IPS-20b (cell line): ENCODE measurements at regions not wholly inside any gene's neighbourhood (a gene's known extent, or its start where the extent isn't known, plus 50 kb on each side); places are given as distances from the start of the nearest gene placed in this dataset.
"Not testable (repeated sequence)": the region's sequence is repeated elsewhere in the genome, so short reads cannot be mapped to it uniquely, and the experiment has no call there.

Source experiments
- H3K27ac ChIP-seq: one replicate; pipeline ENCODE4 v1.5.1; 2013; ENCODE audit warnings: low read length
- H3K27me3 ChIP-seq: 2 replicates; pipeline ENCODE4 v1.6.1; 2013; ENCODE audit warnings: mild to moderate bottlenecking, low read length, inconsistent platforms; ENCODE audit not compliant: insufficient read depth
- H3K36me3 ChIP-seq: 2 replicates; pipeline ENCODE4 v1.6.1; 2013; ENCODE audit warnings: low read depth, mild to moderate bottlenecking, inconsistent platforms, low read length, moderate library complexity; ENCODE audit not compliant: insufficient read depth
- H3K4me1 ChIP-seq: 2 replicates; pipeline ENCODE4 v1.6.1; 2013; ENCODE audit warnings: mild to moderate bottlenecking, control low read depth, inconsistent platforms, low read length, moderate library complexity; ENCODE audit not compliant: insufficient read depth
- H3K4me3 ChIP-seq: 2 replicates; pipeline ENCODE4 v1.5.1; 2013; ENCODE audit warnings: mild to moderate bottlenecking, low read length, inconsistent platforms
- H3K9ac ChIP-seq: 2 replicates; pipeline ENCODE4 v1.6.1; 2013; ENCODE audit warnings: low read depth, mild to moderate bottlenecking, inconsistent platforms, low read length, moderate library complexity
- H3K9me3 ChIP-seq: 2 replicates; pipeline ENCODE4 v1.6.1; 2013; ENCODE audit warnings: mild to moderate bottlenecking, low read depth, low read length, inconsistent platforms; ENCODE audit not compliant: insufficient read depth

DNA sequence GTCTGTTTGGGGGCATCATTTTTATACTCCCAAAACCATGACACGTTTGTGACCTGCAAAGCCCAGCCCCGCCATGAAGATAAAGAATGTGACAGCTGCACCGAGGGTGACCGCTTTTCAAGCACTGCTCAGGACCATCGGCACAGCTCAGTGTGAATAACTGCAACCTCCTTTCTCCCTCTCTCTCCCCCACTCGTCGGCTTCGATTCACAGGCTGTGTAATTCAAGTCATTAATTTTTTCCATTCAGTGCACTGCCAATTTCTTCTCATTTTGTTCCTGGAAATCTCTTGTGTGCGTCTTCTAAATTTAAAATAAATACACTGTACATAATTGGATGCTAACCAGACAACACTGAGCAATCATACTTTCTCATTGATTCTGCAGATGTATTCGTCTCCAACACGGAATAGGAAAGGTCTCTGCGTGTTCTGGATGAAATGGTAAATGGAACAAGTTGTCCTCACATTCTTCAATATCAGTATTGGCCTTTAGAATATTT lies 260.8 kb downstream of the TTC8 start:
- Histone ChIP-seq H3K9me3 (no peaks in the 10 kb centered on the region), H3K27ac (no peak overlapping the region), H3K9ac (no peak overlapping the region), H3K4me1 (no peaks in the 10 kb centered on the region), H3K4me3 (no peak overlapping the region), H3K27me3 (no peaks in the 10 kb centered on the region), H3K36me3 (no peaks in the 10 kb centered on the region)

DNA sequence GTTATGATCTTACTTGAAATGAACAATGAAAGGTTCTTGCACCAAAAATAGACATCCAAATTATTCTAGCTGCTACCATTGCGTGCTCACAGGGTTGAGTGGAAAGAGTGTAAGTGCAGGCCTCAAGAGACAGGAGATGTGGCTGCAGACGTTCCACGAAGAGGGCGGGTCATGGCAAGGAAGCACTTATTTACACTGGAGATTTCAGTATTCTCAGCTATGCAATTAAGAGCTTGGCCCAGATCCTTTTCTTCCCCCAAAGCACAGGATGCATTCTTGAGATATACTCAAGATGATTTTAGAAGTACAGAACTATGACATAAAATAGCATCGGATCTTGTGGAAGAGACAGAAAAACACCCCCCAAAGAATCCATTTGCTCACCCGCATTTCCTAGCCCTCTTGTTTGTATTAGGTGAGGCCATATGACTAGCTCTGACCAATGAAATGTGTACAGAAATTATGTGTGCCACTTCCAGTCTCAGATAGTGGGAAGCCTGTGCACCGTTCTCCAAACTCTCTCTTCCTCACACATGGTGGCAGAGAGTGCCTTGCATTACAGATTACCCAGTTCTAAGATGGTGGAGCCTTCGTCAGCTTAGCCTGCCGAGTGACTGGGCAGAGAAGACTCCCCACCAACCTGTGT lies 261.4 kb downstream of the TTC8 start:
- no peaks in the 10 kb centered on the region for H3K27me3 ChIP-seq
- no peaks in the 10 kb centered on the region for H3K9me3 ChIP-seq
- no peak overlapping the region for H3K4me3 ChIP-seq
- H3K27ac ChIP-seq: no peak overlapping the region
- H3K9ac ChIP-seq: no peak overlapping the region
- no peaks in the 10 kb centered on the region for H3K36me3 ChIP-seq
- no peaks in the 10 kb centered on the region for H3K4me1 ChIP-seq

DNA sequence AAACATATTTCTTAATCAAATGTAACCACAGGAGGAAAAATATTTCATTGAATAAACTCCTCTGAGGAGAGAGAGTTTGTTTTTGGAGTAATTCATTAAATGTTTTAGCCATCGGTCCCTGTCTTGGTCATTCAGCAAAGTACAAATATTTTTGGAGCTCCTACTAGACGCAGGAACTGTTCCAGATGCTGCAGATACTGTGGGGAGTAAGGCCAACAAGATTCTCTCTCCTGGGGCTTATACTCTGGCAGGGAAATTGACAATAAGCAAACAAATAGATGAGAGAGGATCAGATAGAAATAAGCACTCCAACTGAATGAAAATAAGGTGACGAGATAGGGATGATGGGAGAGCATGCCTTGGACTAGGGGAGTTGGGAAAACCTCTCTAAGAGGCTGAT lies 264.1 kb downstream of the TTC8 start:
- Histone ChIP-seq H3K27ac (no peak overlapping the region), H3K27me3 (no peaks in the 10 kb centered on the region), H3K4me3 (no peak overlapping the region), H3K36me3 (no peaks in the 10 kb centered on the region), H3K4me1 (no peaks in the 10 kb centered on the region), H3K9ac (no peak overlapping the region), H3K9me3 (no peaks in the 10 kb centered on the region; the same call in 1 of the 2 replicates)

DNA sequence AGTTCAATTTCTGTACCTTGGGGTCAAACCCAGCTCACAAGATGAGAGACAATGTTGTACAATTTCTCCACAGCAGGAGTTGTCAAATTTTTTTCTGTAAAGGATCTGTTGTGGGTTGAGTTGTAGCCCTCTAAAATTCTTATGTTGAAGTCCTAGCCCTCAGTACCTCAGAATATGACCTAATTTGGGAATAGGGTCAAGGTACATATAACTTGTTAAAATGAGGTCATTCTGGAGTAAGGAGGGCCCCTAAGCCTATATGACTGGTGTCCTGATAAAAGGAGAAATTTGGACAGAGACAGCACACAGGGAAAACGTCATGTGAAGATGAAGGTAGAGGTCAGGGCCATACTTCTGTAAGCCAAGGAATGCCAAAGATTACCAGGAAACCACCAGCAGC lies 264.9 kb downstream of the TTC8 start:
- H3K9me3 ChIP-seq: no peaks in the 10 kb centered on the region; the same call in 1 of the 2 replicates
- no peaks in the 10 kb centered on the region for H3K27me3 ChIP-seq
- H3K4me1 ChIP-seq: no peaks in the 10 kb centered on the region
- H3K27ac ChIP-seq: no peak overlapping the region
- H3K4me3 ChIP-seq: no peak overlapping the region
- H3K9ac ChIP-seq: no peak overlapping the region
- H3K36me3 ChIP-seq: no peaks in the 10 kb centered on the region

DNA sequence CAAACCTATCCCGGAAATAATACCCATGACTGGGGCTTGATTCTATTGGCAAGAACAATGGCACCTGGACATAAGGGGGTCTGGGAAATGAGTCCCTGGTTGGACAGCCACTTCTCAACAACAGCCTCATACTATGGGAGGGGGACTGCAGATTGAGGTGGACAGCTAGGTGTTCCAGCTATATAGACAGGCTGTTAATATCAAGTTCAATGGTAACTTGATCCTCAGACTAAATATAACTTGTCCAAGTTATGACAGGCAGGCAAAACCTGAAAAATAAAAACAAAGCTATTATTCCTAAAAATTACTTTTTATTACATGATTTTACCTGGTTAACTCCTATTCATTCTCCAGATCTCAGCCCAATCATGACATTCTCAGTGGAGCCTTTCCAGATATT lies 267.3 kb downstream of the TTC8 start:
- no peak overlapping the region for H3K27ac ChIP-seq
- H3K9me3 ChIP-seq: no peaks in the 10 kb centered on the region; the same call in 1 of the 2 replicates
- H3K36me3 ChIP-seq: no peaks in the 10 kb centered on the region
- H3K4me3 ChIP-seq: no peak overlapping the region
- no peaks in the 10 kb centered on the region for H3K4me1 ChIP-seq
- no peak overlapping the region for H3K9ac ChIP-seq
- H3K27me3 ChIP-seq: no peaks in the 10 kb centered on the region

DNA sequence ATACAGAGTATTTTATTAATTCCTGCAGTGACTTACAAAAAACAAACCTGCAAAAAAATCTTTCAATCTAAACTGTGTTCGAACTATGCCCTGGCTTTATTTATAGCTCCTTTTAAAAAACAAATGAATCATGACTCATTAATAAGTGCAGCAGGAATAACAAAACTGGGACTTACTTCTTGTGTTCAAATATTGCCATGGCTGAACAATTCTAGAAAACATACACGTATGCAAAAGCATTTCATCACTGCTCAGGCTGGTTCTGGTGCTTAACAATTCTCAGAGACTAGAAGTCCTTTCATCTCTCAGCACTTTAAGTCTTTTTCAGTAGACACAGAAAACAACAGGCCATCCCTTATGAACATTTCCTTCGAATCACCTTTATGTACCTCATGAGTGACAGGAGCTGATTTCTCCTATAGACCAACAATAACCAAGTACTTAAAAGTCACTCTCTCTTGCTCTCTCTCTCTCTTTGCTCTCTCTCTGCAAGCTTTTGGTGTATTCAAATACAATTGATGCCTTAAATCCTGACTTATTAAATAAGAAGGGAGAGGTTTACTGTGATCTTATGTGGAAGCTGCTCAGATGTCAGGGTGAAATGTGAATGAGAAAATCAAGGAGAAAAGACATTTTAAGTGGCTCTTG lies 268.8 kb downstream of the TTC8 start:
- no peaks in the 10 kb centered on the region for H3K27me3 ChIP-seq

DNA sequence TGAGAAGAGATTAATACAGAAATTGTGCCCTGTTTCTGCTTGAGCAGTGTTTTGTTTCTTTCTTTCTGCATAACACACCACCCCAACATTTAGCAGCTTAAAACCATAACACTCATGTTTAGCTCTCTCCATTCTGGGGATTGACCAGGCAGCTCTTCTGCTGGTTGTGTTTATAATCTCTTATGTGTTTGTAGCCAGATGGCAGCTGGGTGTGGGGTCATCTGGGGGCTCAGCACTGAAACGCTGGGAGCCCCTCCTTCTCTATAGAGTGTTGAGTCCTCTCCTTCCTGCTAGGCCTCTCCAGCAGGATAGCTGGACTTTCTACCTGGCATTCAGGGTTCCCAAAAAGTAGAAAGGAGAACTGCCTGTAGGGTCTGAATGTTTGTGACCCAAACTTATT lies 270.6 kb downstream of the TTC8 start:
- H3K4me3 ChIP-seq: no peak overlapping the region
- H3K9me3 ChIP-seq: no peaks in the 10 kb centered on the region; the same call in 1 of the 2 replicates
- H3K27ac ChIP-seq: no peak overlapping the region
- no peaks in the 10 kb centered on the region for H3K27me3 ChIP-seq
- no peaks in the 10 kb centered on the region for H3K4me1 ChIP-seq
- no peaks in the 10 kb centered on the region for H3K36me3 ChIP-seq
- H3K9ac ChIP-seq: no peak overlapping the region

More for the DNA sequence above, 268.8 kb downstream of the TTC8 start:
- no peaks in the 10 kb centered on the region; the same call in 1 of the 2 replicates for H3K9me3 ChIP-seq
- H3K4me3 ChIP-seq: no peak overlapping the region
- H3K4me1 ChIP-seq: no peaks in the 10 kb centered on the region
- no peaks in the 10 kb centered on the region for H3K36me3 ChIP-seq
- H3K9ac ChIP-seq: no peak overlapping the region
- H3K27ac ChIP-seq: no peak overlapping the region

DNA sequence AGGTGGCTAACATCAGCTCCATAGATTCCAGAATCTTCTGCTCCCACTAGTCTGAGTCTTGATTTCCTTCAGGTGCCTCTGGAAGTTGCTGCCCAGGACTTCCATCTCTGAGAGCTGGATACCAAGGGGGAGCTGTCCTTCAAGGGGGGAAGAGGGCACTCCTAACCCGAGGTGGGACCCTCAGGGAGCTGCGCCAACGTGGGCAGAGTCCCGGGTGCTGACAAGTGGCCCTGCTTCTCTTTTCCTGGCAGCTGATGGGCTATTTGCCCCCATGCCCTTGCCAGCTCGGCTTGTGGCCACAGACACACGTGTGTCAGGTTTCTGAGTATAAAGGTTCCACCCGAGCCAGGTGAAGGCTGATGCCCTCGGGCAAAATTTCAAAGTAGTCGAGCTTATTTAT lies 272.5 kb downstream of the TTC8 start:
- Histone ChIP-seq H3K27ac (no peak overlapping the region), H3K4me3 (no peak overlapping the region), H3K27me3 (no peaks in the 10 kb centered on the region), H3K4me1 (no peaks in the 10 kb centered on the region), H3K36me3 (no peaks in the 10 kb centered on the region), H3K9ac (no peak overlapping the region), H3K9me3 (no peaks in the 10 kb centered on the region; the same call in 1 of the 2 replicates)

DNA sequence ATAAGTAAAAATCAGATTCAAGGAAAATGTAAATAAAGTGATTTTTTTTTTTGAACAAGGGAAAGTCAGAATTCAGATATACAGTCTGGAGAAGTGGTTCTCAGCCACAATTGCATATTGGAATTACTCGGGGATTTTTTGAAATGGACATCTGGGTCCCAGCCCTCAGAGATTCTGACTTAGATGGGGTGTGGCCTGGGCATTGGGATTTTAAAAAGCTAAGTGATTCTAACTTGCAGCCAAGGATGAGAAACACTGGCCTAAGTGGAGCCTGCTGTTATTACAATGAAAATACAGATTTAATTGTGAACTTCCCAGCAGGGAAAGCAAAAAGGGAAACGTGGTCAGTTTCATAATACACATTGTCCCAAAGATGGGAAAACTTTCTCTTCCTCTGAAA lies 273.8 kb downstream of the TTC8 start:
- no peak overlapping the region for H3K27ac ChIP-seq
- H3K36me3 ChIP-seq: no peaks in the 10 kb centered on the region
- H3K27me3 ChIP-seq: no peaks in the 10 kb centered on the region
- H3K9me3 ChIP-seq: no peaks in the 10 kb centered on the region
- H3K9ac ChIP-seq: no peak overlapping the region
- no peak overlapping the region for H3K4me3 ChIP-seq
- no peaks in the 10 kb centered on the region for H3K4me1 ChIP-seq

DNA sequence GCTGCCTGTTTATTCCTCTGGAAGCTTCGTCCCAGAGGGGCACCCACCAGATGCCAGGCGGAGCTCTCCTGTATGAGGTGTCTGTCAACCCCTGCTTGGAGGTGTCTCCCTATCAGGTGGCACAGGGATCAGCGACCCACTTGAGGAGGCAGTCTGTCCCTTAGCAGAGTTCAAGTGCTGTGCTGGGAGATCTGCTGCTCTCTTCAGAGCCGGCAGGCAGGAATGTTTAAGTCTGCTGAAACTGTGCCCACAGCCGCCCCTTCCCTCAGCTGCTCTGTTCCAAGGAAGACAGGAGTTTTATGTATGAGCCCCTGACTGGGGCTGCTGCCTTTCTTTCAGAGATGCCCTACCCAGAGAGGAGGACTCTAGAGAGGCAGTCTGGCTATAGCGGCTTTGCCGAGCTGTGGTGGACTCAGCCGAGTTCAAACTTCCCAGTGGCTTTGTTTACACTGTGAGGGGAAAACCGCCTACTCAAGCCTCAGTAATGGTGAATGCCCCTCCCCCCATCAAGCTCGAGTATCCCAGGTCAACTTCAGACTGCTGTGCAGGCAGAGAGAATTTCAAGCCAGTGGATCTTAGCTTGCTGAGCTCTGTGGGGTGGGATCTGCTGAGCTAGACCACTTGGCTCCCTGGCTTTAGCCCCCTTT lies 279.8 kb downstream of the TTC8 start:
- H3K27me3 ChIP-seq, H3K9ac ChIP-seq: not testable (repeated sequence)

DNA sequence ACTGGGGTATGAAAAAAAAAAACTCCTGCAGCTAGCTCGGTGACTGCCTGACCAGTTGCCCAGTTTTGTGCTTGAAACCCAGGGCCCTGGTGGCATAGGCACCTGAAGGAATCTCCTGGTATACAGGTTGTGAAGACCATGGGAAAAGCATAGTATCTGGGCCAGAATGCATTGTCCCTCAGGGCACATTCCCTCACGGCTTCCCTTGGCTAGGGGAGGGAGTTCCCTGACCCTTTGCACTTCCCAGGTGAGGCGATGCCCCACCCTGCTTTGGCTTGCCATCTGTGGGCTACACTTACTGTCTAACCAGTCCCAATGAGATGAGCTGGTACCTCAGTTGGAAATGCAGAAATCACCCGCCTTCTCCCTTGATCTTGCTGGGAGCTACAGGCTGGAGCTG lies 280.4 kb downstream of the TTC8 start:
- H3K9me3 ChIP-seq: not testable (repeated sequence)

More for the DNA sequence above, 279.8 kb downstream of the TTC8 start:
- not testable (repeated sequence) for H3K4me1 ChIP-seq, H3K9me3 ChIP-seq, H3K4me3 ChIP-seq, H3K27ac ChIP-seq, H3K36me3 ChIP-seq

More for the DNA sequence above, 280.4 kb downstream of the TTC8 start:
- H3K9ac ChIP-seq, H3K4me3 ChIP-seq, H3K4me1 ChIP-seq, H3K27me3 ChIP-seq, H3K27ac ChIP-seq, H3K36me3 ChIP-seq: not testable (repeated sequence)
